H7 (cell line): ENCODE measurements at regions not wholly inside any gene's neighbourhood (a gene's known extent, or its start where the extent isn't known, plus 50 kb on each side); places are given as distances from the start of the nearest gene placed in this dataset.

ENCODE experiments used
- DNase-seq: peaks from one replicate; pipeline ENCODE4 v3.0.0; 2012
- H3K27me3 ChIP-seq: 2 replicates; pipeline ENCODE4 v1.6.0; 2011; ENCODE audit warnings: mild to moderate bottlenecking, low read length; ENCODE audit not compliant: control insufficient read depth, insufficient read depth
- H3K36me3 ChIP-seq: replicated peaks from 2 replicates; pipeline ENCODE4 v1.5.1; 2011; ENCODE audit warnings: low read length; ENCODE audit not compliant: control insufficient read depth, insufficient read depth
- H3K4me3 ChIP-seq: 2 replicates; pipeline ENCODE4 v1.5.1; 2011; ENCODE audit warnings: low read depth, mild to moderate bottlenecking, control low read depth, low read length, moderate library complexity; ENCODE audit not compliant: insufficient read depth

DNA sequence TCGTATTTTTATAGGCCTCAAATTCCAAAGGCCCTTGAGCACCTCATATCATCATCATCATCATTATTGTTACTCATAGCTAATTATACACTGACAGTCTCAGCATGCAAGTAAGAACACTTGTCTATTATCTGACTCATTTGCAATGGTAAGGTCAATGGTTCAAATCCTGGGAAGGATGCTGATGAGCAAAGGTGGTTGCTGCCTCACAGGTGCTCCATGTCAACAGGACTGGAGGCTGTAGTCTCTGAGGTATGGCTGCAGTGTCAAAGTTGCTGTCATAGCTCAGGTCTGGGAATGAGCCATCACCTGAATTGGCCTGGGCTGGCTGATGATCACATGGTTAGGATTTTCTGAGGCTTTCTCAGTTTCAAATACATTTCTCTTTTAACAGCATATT lies 379.3 kb downstream of the BCL11A start:
- Histone ChIP-seq H3K4me3 (no peak overlapping the region), H3K36me3 (no peaks in the 10 kb centered on the region), H3K27me3 (no peaks in the 10 kb centered on the region)
- no peak for DNase-seq

DNA sequence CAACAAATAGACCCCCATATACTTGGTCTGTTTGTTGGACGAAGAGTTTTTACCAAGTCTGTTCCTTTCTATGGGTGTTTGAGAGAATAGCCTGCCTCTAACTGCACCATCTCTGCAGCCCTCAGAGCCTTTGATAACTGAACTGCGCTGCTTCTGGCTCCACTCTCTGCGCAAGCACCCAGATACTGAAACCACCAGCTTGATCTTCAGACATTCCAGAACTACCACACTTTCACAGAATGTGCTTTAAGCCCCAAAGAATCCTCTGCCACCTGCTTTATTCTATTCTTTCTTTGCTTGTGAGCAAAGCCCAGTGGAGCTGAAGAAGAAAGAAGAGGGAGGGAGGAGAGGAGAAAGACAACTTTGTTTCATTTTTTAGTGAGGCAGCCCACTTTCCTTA lies 380.7 kb downstream of the BCL11A start:
- Histone ChIP-seq H3K27me3 (no peaks in the 10 kb centered on the region), H3K36me3 (no peaks in the 10 kb centered on the region), H3K4me3 (no peak overlapping the region)
- no peak for DNase-seq

DNA sequence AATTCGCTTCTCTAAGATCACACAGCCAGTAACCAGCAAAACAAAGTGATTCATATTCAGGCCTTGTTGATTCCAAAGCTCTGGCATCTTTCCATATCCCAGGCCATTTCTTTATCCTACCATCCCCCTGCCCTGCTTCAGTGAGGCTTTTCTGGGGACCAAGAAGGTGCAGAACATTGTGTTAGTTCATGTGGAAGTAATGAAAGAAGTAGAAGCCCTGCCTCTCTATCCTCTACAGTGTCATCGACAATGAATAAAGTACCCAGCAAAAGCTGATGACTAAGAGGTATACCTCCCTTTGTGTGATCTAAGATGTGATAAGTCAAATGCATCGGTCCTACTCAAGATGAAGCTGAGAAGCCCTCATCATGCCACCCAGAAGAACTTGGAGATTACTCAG lies 383.2 kb downstream of the BCL11A start:
- no peak for DNase-seq
- Histone ChIP-seq H3K4me3 (no peak overlapping the region), H3K27me3 (no peaks in the 10 kb centered on the region), H3K36me3 (no peaks in the 10 kb centered on the region)

DNA sequence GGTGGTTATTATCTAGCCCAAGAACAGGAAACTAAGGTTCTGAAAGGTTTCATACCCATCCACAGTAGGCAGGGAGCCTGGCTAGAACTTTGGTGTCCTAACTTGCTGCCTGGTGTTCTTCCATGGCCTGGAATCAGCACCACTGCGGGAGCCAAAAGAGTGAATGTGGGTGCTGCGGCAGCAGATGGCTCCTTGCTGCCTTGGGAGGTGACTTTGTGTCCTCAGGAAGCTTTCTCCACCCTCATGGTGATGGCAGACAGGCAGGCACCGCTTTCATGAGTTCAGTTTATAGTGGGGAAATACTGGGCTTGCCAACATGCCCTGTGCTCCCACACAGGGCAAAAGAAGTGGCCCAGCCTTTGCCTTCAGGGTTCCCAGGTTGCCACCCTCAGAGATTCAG lies 385.2 kb downstream of the BCL11A start:
- Histone ChIP-seq H3K27me3 (no peaks in the 10 kb centered on the region), H3K4me3 (no peak overlapping the region), H3K36me3 (no peaks in the 10 kb centered on the region)
- no peak for DNase-seq

DNA sequence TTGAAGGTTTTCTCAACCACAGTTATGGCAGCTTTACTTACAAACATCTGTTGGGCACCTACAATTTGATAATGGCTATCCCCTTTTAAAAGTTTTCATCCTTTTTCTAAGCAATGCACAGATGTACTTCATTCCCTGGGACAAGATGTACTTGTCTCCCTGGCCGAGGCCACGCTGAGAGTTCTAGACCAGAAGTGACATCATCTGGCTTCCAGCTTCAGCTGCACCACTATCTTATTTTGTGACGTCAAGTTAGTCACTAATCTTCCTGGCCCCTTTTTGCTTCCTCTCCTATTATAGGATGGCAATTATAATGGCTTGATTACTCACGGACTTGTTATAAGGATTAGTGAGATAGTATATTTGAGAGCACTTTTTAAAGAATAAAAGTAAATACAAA lies 386.4 kb downstream of the BCL11A start:
- DNase-seq = no peak
- no peaks in the 10 kb centered on the region for H3K27me3 ChIP-seq
- no peak overlapping the region for H3K4me3 ChIP-seq
- H3K36me3 ChIP-seq = no peaks in the 10 kb centered on the region

DNA sequence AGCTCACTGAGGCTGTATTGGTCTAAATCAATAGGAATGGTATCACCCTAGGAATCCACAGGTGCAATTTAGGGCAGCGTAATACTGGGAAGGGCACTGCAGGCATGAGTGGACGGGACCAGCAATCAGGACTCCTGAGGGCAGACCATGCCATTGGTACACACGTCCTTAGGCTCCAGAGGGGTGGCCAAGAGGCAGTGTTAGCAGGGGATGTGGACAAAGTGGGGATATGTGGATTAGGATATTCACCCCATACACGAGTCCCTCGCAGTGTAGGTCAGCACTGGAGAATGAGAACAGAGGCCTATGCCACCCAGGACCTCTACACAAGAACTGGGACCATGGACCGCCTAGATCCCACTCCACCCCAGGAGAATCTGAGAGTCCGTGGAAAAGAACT lies 389.8 kb downstream of the BCL11A start:
- DNase-seq = no peak
- Histone ChIP-seq H3K36me3 (no peaks in the 10 kb centered on the region), H3K4me3 (no peak overlapping the region), H3K27me3 (no peaks in the 10 kb centered on the region)

DNA sequence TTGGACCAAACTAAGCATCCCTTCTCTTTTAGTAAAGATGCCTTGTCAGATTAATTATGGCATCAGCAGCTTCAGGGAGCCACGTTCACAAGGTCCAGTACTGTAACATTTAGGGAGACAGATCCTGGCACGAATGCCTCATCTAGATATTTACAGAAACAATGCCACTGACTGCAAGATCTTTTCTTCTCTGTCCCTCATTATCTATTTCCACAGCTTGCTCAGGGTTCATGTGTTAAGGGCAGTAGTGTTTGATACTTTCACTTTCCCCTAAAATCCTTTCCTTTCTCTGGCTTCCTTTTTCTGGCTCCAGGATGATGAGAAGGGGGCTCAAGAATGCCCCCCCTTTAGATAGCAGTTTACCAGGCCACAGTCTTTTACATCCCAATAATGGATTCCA lies 393.9 kb downstream of the BCL11A start:
- no peaks in the 10 kb centered on the region for H3K36me3 ChIP-seq
- H3K4me3 ChIP-seq = no peak overlapping the region
- H3K27me3 ChIP-seq = no peaks in the 10 kb centered on the region
- DNase-seq = no peak

DNA sequence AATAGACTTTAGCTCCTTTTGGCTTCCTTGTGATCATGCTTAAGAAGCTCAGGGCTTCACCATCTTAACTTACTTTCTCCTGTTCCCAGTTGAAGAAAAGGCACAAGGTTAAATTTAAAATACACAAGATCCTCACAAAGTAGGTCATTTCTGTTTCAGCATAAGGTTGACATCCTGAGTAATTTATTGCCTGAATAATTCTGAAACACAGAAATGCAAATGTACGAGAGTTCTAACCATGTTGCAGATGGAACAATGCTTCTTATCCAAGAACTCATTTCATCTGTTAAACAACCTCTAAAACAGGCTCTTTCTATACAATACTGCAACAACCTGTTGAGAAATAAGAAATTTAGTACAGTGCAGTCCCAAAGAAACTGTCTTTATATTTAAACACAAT lies 395.2 kb downstream of the BCL11A start:
- no peaks in the 10 kb centered on the region for H3K36me3 ChIP-seq
- no peak for DNase-seq
- H3K27me3 ChIP-seq = no peaks in the 10 kb centered on the region
- H3K4me3 ChIP-seq = no peak overlapping the region

DNA sequence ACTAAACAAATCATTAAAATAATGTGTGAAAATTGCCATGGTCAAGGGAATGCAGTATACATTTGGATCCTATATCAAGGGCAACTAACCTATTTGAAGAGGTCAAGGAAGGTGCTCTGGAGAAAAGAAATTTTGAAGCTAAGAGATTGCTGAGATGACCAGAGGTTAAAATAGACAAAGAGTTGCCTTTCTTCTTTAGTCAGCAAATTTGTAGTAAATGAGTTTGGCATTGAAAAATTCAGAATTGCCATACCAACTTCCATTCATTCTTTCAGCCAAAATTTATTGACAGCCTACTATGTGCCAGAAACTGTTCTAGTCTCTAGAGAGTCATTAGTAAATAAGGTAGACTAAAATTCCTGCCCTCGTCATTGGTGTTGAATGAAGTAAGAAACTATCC lies 396.2 kb downstream of the BCL11A start:
- Histone ChIP-seq H3K4me3 (no peak overlapping the region), H3K36me3 (no peaks in the 10 kb centered on the region), H3K27me3 (no peaks in the 10 kb centered on the region)
- no peak for DNase-seq

DNA sequence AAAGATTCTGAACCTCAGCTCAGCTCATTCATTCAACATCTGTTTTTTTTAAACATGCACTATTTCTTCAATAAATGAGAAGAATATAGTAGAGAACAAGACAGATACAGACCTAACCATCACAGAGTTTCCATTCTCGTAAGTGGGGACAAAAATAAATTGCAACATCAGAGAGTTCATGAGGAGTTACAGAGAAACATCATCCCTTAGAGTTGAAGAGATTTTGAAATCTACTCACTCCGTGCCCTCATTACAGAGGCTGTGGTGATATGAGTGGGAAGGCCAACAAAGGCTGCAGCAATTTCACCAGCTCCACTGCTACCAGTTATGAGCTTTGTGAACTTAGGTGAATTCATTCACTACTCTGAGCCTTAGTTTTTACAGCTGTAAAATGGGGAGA lies 399.3 kb downstream of the BCL11A start:
- no peak for DNase-seq

DNA sequence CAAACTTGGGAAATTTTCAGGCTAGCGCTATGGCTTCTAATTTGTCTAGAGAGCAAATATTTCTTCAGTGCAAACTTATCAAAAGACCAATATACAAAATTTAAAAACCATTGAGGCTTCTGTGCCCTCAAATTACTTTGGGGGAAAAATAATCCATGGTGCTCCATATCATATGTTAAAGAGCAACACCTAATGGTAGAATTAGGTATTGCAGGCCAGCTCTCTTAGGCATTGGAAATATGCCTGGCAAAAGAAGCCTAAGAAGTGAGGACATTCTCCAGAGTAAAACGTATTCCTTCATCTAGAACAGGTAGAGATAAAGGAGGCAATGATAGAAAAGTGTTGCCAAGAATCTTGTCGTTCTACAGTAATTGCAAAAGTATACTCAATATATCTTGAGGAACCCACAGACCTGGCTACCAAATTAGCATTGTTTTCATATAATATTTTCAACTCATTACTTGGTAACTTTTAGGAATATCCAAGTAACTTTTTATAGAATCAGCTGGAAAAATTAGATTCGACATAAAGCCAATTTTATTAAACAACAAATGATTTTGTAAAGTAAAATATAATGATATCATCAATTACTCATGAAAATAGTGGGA lies 401.1 kb downstream of the BCL11A start:
- Histone ChIP-seq H3K27me3 (no peaks in the 10 kb centered on the region), H3K36me3 (no peaks in the 10 kb centered on the region), H3K4me3 (no peak overlapping the region)
- peak; percentile 43 for DNase-seq

More for the DNA sequence above, 399.3 kb downstream of the BCL11A start:
- Histone ChIP-seq H3K36me3 (no peaks in the 10 kb centered on the region), H3K27me3 (no peaks in the 10 kb centered on the region), H3K4me3 (no peak overlapping the region)

DNA sequence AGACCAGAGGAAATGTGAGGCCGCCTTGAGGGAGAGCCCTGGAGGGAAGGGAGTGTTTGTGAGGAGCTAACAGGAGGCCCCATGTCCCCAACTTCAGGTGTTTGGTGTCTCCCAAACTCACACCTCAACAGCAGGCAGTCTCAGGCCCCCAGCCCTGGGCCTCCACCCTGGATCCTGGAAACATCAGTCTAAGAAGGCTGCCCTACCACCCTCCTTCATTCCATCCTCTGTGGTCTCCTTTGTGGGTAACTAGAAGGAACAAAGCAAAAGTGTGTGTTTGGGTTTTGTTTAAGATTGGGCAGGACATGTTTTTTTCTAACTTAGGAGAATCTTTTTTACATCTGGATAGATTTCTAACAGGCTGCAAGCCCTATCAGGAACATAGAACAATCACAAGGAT lies 404.3 kb downstream of the BCL11A start:
- no peaks in the 10 kb centered on the region for H3K36me3 ChIP-seq
- H3K4me3 ChIP-seq = no peak overlapping the region
- no peaks in the 10 kb centered on the region for H3K27me3 ChIP-seq
- DNase-seq = no peak

DNA sequence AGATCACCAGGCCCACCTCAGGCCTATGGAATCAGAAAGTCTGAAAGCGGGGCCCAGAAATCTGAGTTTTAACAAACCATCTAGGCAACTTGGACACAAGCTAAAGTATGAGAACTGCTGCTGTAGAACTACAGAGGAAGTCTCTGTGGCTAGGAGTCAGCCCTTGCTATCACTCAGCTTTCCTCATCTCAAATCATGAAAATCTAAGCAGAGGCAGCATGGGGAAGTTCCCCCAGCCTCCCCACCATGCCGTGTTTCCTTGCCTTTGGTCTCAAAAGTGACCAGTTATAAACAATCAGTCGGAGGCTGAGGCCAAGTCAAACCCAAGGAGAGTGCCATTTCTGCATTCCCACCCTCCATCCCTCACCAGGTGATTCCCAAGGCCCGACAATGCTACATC lies 404.7 kb downstream of the BCL11A start:
- DNase-seq = no peak

DNA sequence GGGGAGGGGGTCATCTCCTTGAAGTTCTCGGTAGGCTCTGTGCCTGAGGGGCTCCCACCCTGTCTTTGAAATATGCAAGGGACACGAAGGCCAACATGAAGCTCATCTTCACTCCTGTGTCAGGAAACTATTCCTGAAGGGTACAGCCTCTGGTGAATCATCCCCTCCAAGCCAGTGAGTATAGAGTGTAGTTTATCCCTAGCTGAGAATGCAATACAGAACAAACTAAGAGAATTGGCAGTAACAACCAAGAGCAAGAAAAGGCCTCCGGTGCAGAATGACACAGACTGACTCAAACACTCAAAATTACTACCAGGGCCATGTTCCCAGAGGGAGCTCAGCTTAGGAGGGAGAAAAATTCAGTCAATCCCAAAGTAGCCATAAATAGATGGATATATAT lies 413.3 kb downstream of the BCL11A start:
- H3K4me3 ChIP-seq = no peak overlapping the region
- H3K27me3 ChIP-seq = no peaks in the 10 kb centered on the region
- DNase-seq = no peak
- H3K36me3 ChIP-seq = no peaks in the 10 kb centered on the region

More for the DNA sequence above, 404.7 kb downstream of the BCL11A start:
- Histone ChIP-seq H3K27me3 (no peaks in the 10 kb centered on the region), H3K36me3 (no peaks in the 10 kb centered on the region), H3K4me3 (no peak overlapping the region)

DNA sequence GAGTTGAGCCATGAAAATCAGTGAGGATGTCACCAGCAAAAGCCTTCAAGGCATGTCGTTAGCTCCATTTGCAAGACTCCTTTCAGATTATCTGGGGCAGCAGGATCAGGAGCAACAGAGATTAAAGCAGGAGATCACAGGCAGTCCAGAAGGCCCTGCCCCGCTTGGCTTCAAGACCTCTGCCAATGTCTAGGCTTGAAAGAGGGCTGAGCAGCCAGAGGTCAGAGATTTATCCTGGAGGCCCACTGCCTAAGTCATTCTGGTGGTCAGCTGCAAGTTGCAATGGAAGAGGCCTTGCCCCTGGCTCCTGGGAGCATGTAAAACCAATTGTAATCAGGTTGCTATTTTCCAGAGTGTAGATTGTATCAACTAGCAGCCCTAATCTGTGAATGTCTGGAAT lies 416.5 kb downstream of the BCL11A start:
- H3K27me3 ChIP-seq = no peaks in the 10 kb centered on the region
- H3K36me3 ChIP-seq = no peaks in the 10 kb centered on the region
- DNase-seq = no peak
- no peak overlapping the region for H3K4me3 ChIP-seq

DNA sequence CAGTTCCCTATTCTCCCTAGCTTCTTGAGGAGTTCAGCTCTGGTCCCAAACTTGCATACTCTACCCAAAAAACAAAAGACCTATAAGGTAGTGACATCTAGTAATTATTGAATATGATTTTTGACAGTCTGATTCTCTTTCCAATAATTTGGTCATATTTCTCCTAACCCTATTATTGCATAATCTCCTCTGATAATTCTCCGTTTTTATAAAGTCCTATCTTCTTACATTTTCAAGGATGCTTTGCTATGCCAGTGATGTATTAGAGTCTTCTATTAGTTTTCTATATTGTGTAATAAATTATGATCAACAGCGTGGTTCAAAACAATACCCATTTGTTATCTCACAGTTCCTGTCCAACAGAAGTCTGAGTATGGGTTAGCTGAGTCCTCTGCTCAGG lies 426.3 kb downstream of the BCL11A start:
- H3K36me3 ChIP-seq = no peaks in the 10 kb centered on the region
- no peak overlapping the region for H3K4me3 ChIP-seq
- H3K27me3 ChIP-seq = no peaks in the 10 kb centered on the region
- no peak for DNase-seq
